AG09319 (cell line): ENCODE measurements at regions not wholly inside any gene's neighbourhood (a gene's known extent, or its start where the extent isn't known, plus 50 kb on each side); places are given as distances from the start of the nearest gene placed in this dataset.

Experiments
- DNase-seq: peaks from one replicate; pipeline ENCODE4 v3.0.0-alpha.2; 2010; ENCODE audit warnings: low read depth; ENCODE audit errors: extremely low read depth
- TF ChIP-seq, protein P1 (sequence below): IDR thresholded peaks from 2 replicates; pipeline ENCODE4 v1.5.1; 2011; ENCODE audit warnings: low read depth, mild to moderate bottlenecking, inconsistent platforms, low read length, moderate library complexity

DNA sequence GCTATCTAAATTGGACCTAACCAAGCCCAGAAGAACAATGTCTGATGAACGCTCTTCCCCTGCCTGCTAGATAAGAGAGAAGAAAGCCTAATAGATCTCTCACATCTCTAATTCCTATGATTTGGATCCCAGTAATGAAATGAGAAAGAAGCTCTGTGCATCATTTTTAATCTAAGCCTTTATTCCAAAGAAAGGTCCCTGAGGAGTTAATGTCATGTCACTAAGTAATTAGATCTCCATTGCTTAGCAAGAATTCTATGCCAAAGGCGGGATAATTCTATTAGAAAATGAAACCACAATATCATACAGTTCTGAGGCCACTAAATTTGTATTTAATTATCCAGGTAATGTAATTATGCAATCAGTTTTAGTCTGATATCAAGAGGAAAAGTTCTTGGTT, 74.2 kb upstream of the TMEM260 start:
- no peak for DNase-seq

DNA sequence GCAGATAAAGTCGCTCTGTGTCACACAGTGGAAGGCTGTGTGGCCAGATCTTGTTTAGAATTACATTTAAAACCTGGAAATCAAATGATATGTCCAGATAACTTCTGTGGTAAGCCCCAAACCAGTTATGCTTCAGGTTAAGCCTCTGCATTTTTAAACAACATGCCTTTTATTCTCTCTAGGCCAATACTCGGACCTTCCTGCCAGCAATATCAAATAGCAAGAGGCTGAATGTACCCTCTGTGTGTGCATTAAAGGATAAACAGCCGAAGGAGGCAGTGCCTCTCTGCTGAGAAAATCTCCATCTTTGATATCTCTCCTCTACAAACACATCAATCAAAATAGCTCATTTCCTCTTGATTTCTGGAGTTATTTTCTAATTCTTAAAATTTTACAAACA, 67.1 kb upstream of the TMEM260 start:
- DNase-seq, result no peak
- TF ChIP-seq, protein P1, sequence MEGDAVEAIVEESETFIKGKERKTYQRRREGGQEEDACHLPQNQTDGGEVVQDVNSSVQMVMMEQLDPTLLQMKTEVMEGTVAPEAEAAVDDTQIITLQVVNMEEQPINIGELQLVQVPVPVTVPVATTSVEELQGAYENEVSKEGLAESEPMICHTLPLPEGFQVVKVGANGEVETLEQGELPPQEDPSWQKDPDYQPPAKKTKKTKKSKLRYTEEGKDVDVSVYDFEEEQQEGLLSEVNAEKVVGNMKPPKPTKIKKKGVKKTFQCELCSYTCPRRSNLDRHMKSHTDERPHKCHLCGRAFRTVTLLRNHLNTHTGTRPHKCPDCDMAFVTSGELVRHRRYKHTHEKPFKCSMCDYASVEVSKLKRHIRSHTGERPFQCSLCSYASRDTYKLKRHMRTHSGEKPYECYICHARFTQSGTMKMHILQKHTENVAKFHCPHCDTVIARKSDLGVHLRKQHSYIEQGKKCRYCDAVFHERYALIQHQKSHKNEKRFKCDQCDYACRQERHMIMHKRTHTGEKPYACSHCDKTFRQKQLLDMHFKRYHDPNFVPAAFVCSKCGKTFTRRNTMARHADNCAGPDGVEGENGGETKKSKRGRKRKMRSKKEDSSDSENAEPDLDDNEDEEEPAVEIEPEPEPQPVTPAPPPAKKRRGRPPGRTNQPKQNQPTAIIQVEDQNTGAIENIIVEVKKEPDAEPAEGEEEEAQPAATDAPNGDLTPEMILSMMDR, result no peak

More for the DNA sequence above, 74.2 kb upstream of the TMEM260 start:
- TF ChIP-seq, protein P1, result no peak

DNA sequence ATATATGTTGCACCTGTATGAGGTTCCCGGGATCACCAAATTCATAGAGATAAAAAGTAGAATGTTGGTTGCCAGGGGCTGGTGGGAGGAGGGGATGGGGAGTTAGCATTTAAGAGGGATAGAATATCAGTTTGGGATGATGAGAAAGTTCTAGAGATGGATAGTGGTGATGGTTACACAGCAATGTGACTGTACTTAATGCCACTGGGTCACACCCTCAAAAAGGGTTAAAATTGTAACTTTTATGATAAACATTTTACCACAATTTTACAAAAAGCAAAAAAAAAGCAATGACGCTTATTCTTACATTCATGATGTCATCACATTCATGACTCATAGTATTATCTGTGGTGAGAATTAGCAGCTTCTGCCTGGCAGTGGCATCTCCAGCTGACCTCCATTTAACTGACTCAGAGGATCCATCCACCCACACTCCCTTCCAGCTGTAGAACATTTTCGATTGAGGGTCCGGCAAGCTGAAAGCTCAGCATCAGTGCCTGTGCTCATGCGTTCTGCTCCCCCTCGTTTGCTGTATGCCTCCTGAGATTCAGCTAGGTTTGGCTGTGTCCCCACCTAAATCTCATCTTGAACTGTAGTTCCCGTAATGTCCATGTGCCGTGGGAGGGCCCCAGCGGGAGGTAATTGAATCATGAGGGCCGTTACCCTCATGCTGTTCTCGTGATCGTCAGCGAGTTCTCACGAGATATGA, 64.8 kb upstream of the TMEM260 start:
- no peak for DNase-seq
- TF ChIP-seq, protein P1, result no peak

DNA sequence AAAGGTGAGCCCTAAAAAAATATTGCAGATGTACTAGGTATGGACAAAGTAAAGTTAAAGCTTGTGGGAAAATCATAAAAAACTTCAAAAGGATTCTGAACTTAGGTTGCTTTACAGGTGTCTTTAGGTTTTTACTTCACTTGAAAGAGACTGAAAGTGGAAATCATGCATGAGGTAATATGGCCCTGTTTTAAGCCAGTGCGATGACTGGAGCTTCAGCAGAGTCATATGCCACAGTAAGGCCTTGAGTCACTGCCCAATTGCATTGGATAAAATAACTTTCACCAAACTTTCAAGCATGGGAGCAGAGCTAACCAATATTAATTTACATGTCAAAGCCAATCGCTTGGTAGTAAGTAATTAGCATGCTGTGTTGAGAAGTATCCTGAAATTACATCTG, 63.9 kb upstream of the TMEM260 start:
- TF ChIP-seq, protein P1, result no peak
- no peak for DNase-seq

DNA sequence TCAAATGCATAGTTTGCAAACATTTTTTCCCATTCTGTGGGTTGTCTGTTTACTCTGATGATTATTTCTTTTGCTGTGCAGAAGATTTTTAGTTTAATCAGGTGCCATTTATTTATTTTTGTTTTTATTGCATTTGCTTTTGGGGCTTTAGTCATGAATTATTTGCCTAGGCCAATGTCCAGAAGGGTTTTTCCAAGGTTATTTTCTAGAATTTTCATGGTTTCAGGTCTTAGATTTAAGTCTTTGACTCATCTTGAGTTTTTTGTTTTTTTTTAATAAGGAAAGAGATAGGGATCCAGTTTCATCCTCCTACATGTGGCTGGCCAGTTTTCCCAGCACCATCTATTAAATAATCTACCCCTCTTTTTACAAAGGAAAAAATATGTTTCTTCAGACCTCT, 57.2 kb upstream of the TMEM260 start:
- TF ChIP-seq, protein P1, result no peak
- no peak for DNase-seq

DNA sequence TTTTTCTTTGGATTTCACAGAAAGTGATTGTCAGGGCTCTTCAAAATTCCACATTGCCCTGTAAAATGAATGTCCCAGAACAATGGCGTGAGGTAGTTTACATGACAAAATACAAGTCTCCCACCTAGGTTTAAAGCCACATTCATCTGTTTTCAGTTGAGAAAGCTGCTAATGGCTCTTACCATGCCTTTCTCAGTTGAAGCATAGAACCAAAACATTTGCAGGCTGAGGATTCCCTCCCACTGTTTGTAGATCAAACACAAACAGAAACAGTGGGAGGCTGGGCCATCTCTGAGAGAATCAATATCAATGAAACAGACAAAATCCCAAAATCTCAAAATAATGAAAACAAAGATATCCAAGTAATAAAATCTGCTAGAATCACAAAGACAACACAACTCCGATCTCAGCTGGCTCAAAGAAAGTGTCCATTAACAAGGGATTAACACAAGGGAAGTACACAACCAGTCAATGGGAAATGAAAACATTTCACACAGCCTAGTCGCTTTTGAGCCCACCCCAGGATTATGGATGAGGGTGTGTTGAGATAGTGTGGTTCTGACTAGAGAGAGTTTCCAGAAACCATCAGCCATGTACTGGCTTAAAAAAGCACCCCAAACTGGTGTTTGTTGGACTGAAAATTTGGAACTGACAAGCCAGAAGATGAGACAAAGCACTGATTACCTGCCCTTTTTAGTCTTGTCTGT, 54.5 kb upstream of the TMEM260 start:
- no peak for DNase-seq

DNA sequence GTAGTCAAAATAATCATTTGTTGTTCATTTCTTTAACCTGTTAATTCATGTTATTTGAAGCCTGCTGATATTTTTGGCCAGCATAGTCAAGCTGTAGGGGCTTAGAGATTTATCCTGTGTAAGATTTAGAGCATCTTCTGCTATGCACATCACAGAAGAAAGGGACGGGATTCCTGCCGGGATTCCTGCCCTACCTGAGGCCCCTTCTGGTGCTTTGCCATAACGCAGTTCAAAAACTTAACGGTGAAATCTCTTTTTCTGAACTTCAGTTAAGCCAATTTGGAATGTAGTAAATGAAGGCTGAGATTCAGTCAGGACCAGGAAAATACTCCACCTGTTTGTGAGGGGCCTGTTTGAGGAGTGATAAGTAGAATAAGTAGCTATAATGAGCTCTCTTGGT, 50.7 kb upstream of the TMEM260 start:
- no peak for DNase-seq
- TF ChIP-seq, protein P1, result no peak

More for the DNA sequence above, 54.5 kb upstream of the TMEM260 start:
- TF ChIP-seq, protein P1, result no peak
